ENCODE measurements at regions not wholly inside any gene's neighbourhood (a gene's known extent, or its start where the extent isn't known, plus 50 kb on each side); places are given as distances from the start of the nearest gene placed in this dataset.
A peak's percentile ranks its signal among the peaks of the same experiment; 100 is the strongest.

GRCh38 chr3:176969066-176969465, 228.2 kb downstream of the TBL1XR1 start:
- DNase-seq = no peak

- no peak for DNase-seq
Measured at GRCh38 chr3:176968631-176969030, 228.7 kb downstream of the TBL1XR1 start.

- peak; percentile 38 for DNase-seq
Measured at GRCh38 chr3:176967522-176967921, 229.8 kb downstream of the TBL1XR1 start.

- no peak for DNase-seq
Measured at GRCh38 chr3:176964661-176965060, 232.6 kb downstream of the TBL1XR1 start.

- peak; percentile 78 for DNase-seq
Measured at GRCh38 chr3:176961916-176962315, 235.4 kb downstream of the TBL1XR1 start.

GRCh38 chr3:176959867-176960266, 237.4 kb downstream of the TBL1XR1 start:
- no peak for DNase-seq

- DNase-seq = no peak
Measured at GRCh38 chr3:176958560-176958959, 238.7 kb downstream of the TBL1XR1 start.

GRCh38 chr3:176954517-176954916, 242.8 kb downstream of the TBL1XR1 start:
- DNase-seq = no peak

- DNase-seq = peak; percentile 84
Measured at GRCh38 chr3:176953106-176954060, 243.9 kb downstream of the TBL1XR1 start.

GRCh38 chr3:176951586-176952292, 245.5 kb downstream of the TBL1XR1 start:
- peak; percentile 73 for DNase-seq

- DNase-seq = no peak
Measured at GRCh38 chr3:176951144-176951543, 246.1 kb downstream of the TBL1XR1 start.

- DNase-seq = peak; percentile 46
Measured at GRCh38 chr3:176950743-176951142, 246.5 kb downstream of the TBL1XR1 start.

GRCh38 chr3:176948151-176948550, 249.1 kb downstream of the TBL1XR1 start:
- DNase-seq = no peak

GRCh38 chr3:176946202-176946601, 251.1 kb downstream of the TBL1XR1 start:
- DNase-seq = no peak

- DNase-seq = no peak
Measured at GRCh38 chr3:176942305-176942704, 255.0 kb downstream of the TBL1XR1 start.

GRCh38 chr3:176941689-176942088, 255.6 kb downstream of the TBL1XR1 start:
- no peak for DNase-seq

- peak; percentile 75 for DNase-seq
Measured at GRCh38 chr3:176939022-176939817, 258.1 kb downstream of the TBL1XR1 start.

GRCh38 chr3:176937994-176938393, 259.3 kb downstream of the TBL1XR1 start:
- no peak for DNase-seq

GRCh38 chr3:176937541-176937940, 259.7 kb downstream of the TBL1XR1 start:
- DNase-seq = peak; percentile 57

GRCh38 chr3:176935194-176935888, 261.9 kb downstream of the TBL1XR1 start:
- no peak for DNase-seq

- no peak for DNase-seq
Measured at GRCh38 chr3:176934698-176935097, 262.6 kb downstream of the TBL1XR1 start.

- no peak for DNase-seq
Measured at GRCh38 chr3:176933704-176934103, 263.6 kb downstream of the TBL1XR1 start.
